Caco-2 (cell line): ENCODE measurements at regions not wholly inside any gene's neighbourhood (a gene's known extent, or its start where the extent isn't known, plus 50 kb on each side); places are given as distances from the start of the nearest gene placed in this dataset.

Experiments
- BruUV-seq: library from RNA; stranded (reverse); fragments of 400-500 nt; replicated peaks from 2 replicates; lab custom pipeline; 2021; lab: Mats Ljungman, UMichigan
- CTCF ChIA-PET: fragments of 300-600 bp; sonication (Branson Sonifier 250); formaldehyde crosslinking; loops from one replicate; lab custom pipeline; 2022; ENCODE audit warnings: antibody characterized with exemption; lab: Charles Lee
- POLR2A ChIA-PET: fragments of 300-600 bp; sonication (Branson Sonifier 250); formaldehyde crosslinking; loops from one replicate; lab custom pipeline; 2022; ENCODE audit warnings: antibody characterized with exemption; lab: Charles Lee
- DNase-seq, 2 experiments: peaks; one replicate each; pipeline versions ENCODE4 v3.0.0 to v3.0.0-alpha.2; 2020 to 2022
- H3K27me3 ChIP-seq: replicated peaks from 2 replicates; pipeline ENCODE4 v1.6.0; 2011; ENCODE audit warnings: low read length; ENCODE audit not compliant: control insufficient read depth, insufficient read depth
- H3K36me3 ChIP-seq: 2 replicates; pipeline ENCODE4 v1.5.1; 2011; ENCODE audit warnings: low read length; ENCODE audit not compliant: control insufficient read depth, insufficient read depth
- H3K4me1 ChIP-seq: fragments of 250-450 bp; sonication (Bioruptor Pico); 2 replicates; pipeline ENCODE4 v1.5.1; 2020; ENCODE audit warnings: mild to moderate bottlenecking
- H3K4me3 ChIP-seq: 2 replicates; pipeline ENCODE4 v1.5.1; 2011; ENCODE audit warnings: low read depth, mild to moderate bottlenecking, control low read depth, low read length
- H3K9me3 ChIP-seq: fragments of 250-450 bp; sonication (Bioruptor Pico); 2 replicates; pipeline ENCODE4 v1.5.1; 2020; ENCODE audit warnings: mild to moderate bottlenecking, moderate library complexity
- H3K27ac Mint-ChIP-seq: one replicate; pipeline ENCODE4 v1.8.0; 2022; ENCODE audit warnings: mixed read lengths; ENCODE audit not compliant: unreplicated experiment
- H3K27me3 Mint-ChIP-seq: one replicate; pipeline ENCODE4 v1.8.0; 2022; ENCODE audit warnings: mixed read lengths; ENCODE audit not compliant: insufficient read depth, unreplicated experiment
- H3K36me3 Mint-ChIP-seq: one replicate; pipeline ENCODE4 v1.8.0; 2022; ENCODE audit warnings: mild to moderate bottlenecking, mixed read lengths; ENCODE audit not compliant: insufficient read depth, unreplicated experiment
- H3K4me1 Mint-ChIP-seq: one replicate; pipeline ENCODE4 v1.8.0; 2022; ENCODE audit warnings: low read depth, mixed read lengths; ENCODE audit not compliant: unreplicated experiment
- H3K4me3 Mint-ChIP-seq: one replicate; pipeline ENCODE4 v1.8.0; 2022; ENCODE audit warnings: mild to moderate bottlenecking, moderate library complexity, mixed read lengths; ENCODE audit not compliant: unreplicated experiment
- H3K9me3 Mint-ChIP-seq: one replicate; pipeline ENCODE4 v1.8.0; 2022; ENCODE audit warnings: mixed read lengths; ENCODE audit not compliant: unreplicated experiment
- intact Hi-C: fragments of 100-400 bp; cut with micrococcal nuclease; formaldehyde crosslinking; loops from one replicate; pipeline ENCODE4 v1.10.0; 2022; ENCODE audit not compliant: unreplicated experiment
- TF ChIP-seq, protein P1 (sequence below), 2 experiments: fragments of 200-600 bp in 1 of 2; IDR thresholded peaks; 1 replicate in 1 of 2; 2 replicates in 1 of 2; pipeline versions ENCODE4 v1.5.1 to v1.8.0; 2011 to 2022; ENCODE audit warnings: antibody characterized with exemption in 1 of 2, control low read depth in 1 of 2, inconsistent platforms in 1 of 2, low read depth in 1 of 2, low read length in 1 of 2, mild to moderate bottlenecking in 1 of 2, moderate library complexity in 1 of 2; ENCODE audit not compliant: insufficient read depth in 1 of 2, severe bottlenecking in 1 of 2, unreplicated experiment in 1 of 2

GRCh38 chr18:51617167-51617566 is 419.7 kb upstream of the MEX3C start:
- H3K9me3 Mint-ChIP-seq = no peaks in the 10 kb centered on the region
- no TSS peak for BruUV-seq
- no peak overlapping the region for H3K27ac Mint-ChIP-seq
- ChIA-PET POLR2A (interaction anchor here (0.6 kb wide), 1 partner anchor 10 kb away, joined by 3 read pairs; no protein-coding TSS in a partner anchor), CTCF (interaction anchor here (0.6 to 0.7 kb wide), 2 partner anchors 9 to 211 kb away, joined by 3 read pairs; no protein-coding TSS in a partner anchor)
- no peaks in the 10 kb centered on the region for H3K4me1 ChIP-seq
- H3K4me3 ChIP-seq = no peak overlapping the region
- H3K9me3 ChIP-seq = no peaks in the 10 kb centered on the region
- TF ChIP-seq, protein P1, sequence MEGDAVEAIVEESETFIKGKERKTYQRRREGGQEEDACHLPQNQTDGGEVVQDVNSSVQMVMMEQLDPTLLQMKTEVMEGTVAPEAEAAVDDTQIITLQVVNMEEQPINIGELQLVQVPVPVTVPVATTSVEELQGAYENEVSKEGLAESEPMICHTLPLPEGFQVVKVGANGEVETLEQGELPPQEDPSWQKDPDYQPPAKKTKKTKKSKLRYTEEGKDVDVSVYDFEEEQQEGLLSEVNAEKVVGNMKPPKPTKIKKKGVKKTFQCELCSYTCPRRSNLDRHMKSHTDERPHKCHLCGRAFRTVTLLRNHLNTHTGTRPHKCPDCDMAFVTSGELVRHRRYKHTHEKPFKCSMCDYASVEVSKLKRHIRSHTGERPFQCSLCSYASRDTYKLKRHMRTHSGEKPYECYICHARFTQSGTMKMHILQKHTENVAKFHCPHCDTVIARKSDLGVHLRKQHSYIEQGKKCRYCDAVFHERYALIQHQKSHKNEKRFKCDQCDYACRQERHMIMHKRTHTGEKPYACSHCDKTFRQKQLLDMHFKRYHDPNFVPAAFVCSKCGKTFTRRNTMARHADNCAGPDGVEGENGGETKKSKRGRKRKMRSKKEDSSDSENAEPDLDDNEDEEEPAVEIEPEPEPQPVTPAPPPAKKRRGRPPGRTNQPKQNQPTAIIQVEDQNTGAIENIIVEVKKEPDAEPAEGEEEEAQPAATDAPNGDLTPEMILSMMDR (IDR thresholded peaks at IDR 0.05; ENCODE audit: insufficient read depth in 1 of 2, low read depth in 1 of 2, low read length in 1 of 2, severe bottlenecking in 1 of 2, unreplicated experiment in 1 of 2) = no peak
- DNase-seq = no peak
- no peaks in the 10 kb centered on the region for H3K36me3 Mint-ChIP-seq
- H3K4me1 Mint-ChIP-seq = no peaks in the 10 kb centered on the region
- H3K4me3 Mint-ChIP-seq = no peak overlapping the region
- H3K27me3 ChIP-seq = no peaks in the 10 kb centered on the region
- intact Hi-C loops = no loop called here
- H3K27me3 Mint-ChIP-seq = peaks cover 4% of the 10 kb centered on the region
- H3K36me3 ChIP-seq = no peaks in the 10 kb centered on the region

GRCh38 chr18:51617572-51618260 is 420.2 kb upstream of the MEX3C start:
- Mint-ChIP-seq H3K27ac (no peak overlapping the region), H3K27me3 (peaks cover 1% of the 10 kb centered on the region), H3K36me3 (no peaks in the 10 kb centered on the region), H3K4me1 (no peaks in the 10 kb centered on the region), H3K4me3 (no peak overlapping the region), H3K9me3 (no peaks in the 10 kb centered on the region)
- Histone ChIP-seq H3K27me3 (no peaks in the 10 kb centered on the region), H3K36me3 (no peaks in the 10 kb centered on the region), H3K4me1 (no peaks in the 10 kb centered on the region), H3K9me3 (no peaks in the 10 kb centered on the region), H3K4me3 (no peak overlapping the region)
- CTCF ChIA-PET = interaction anchor here (0.7 kb wide), 1 partner anchor 8 kb away, joined by 3 read pairs; no protein-coding TSS in a partner anchor
- DNase-seq = no peak
- intact Hi-C loops = no loop called here
- BruUV-seq = no TSS peak
- POLR2A ChIA-PET = no interaction called here
- TF ChIP-seq, protein P1 (IDR thresholded peaks at IDR 0.05; ENCODE audit: insufficient read depth in 1 of 2, low read depth in 1 of 2, low read length in 1 of 2, severe bottlenecking in 1 of 2, unreplicated experiment in 1 of 2) = no peak

GRCh38 chr18:51619283-51619682 is 421.8 kb upstream of the MEX3C start:
- ChIA-PET CTCF (no interaction called here), POLR2A (no interaction called here)
- Mint-ChIP-seq H3K9me3 (no peaks in the 10 kb centered on the region), H3K4me1 (no peaks in the 10 kb centered on the region), H3K4me3 (no peak overlapping the region), H3K27ac (no peak overlapping the region), H3K27me3 (peaks cover 3% of the 10 kb centered on the region), H3K36me3 (no peaks in the 10 kb centered on the region)
- intact Hi-C loops = no loop called here
- H3K4me3 ChIP-seq = no peak overlapping the region
- TF ChIP-seq, protein P1 (IDR thresholded peaks at IDR 0.05; ENCODE audit: insufficient read depth in 1 of 2, low read depth in 1 of 2, low read length in 1 of 2, severe bottlenecking in 1 of 2, unreplicated experiment in 1 of 2) = no peak
- no peaks in the 10 kb centered on the region for H3K4me1 ChIP-seq
- H3K36me3 ChIP-seq = no peaks in the 10 kb centered on the region
- no TSS peak for BruUV-seq
- no peaks in the 10 kb centered on the region for H3K9me3 ChIP-seq
- DNase-seq = no peak
- H3K27me3 ChIP-seq = no peaks in the 10 kb centered on the region
